Muscle layer of duodenum (tissue), 2 donors: ENCODE measurements at regions not wholly inside any gene's neighbourhood (a gene's known extent, or its start where the extent isn't known, plus 50 kb on each side); places are given as distances from the start of the nearest gene placed in this dataset.

Source experiments
- H3K27ac ChIP-seq: one replicate; pipeline ENCODE4 v1.7.0; 2013; ENCODE audit warnings: mild to moderate bottlenecking, low read length
- H3K27me3 ChIP-seq: one replicate; pipeline ENCODE4 v1.7.0; 2013; ENCODE audit warnings: low read depth, mild to moderate bottlenecking, control low read depth, low read length
- H3K36me3 ChIP-seq, 2 donors: one replicate each; pipeline ENCODE4 v1.7.0; 2013; ENCODE audit warnings: low read length in 2 of 2, control low read depth in 1 of 2, mild to moderate bottlenecking in 1 of 2; ENCODE audit not compliant: insufficient read depth in 2 of 2, control insufficient read depth in 1 of 2
- H3K4me1 ChIP-seq, 2 donors: one replicate each; pipeline ENCODE4 v1.7.0; 2013; ENCODE audit warnings: low read length in 2 of 2, mild to moderate bottlenecking in 2 of 2, control low read depth in 1 of 2, moderate library complexity in 1 of 2; ENCODE audit not compliant: insufficient read depth in 2 of 2, control insufficient read depth in 1 of 2
- H3K4me3 ChIP-seq, 2 donors: one replicate each; pipeline ENCODE4 v1.7.0; 2013; ENCODE audit warnings: low read length in 2 of 2, low read depth in 1 of 2, mild to moderate bottlenecking in 1 of 2
- H3K9me3 ChIP-seq, 2 donors: one replicate each; pipeline ENCODE4 v1.7.0; 2013; ENCODE audit warnings: low read length in 2 of 2, control low read depth in 1 of 2, mild to moderate bottlenecking in 1 of 2; ENCODE audit not compliant: control insufficient read depth in 1 of 2
- donor health status: healthy.

GRCh38 chr6:12404651-12405050, 114.5 kb downstream of the EDN1 start:
- no peak overlapping the region for H3K4me3 ChIP-seq
- H3K27ac ChIP-seq = no peak overlapping the region
- no peaks in the 10 kb centered on the region for H3K36me3 ChIP-seq
- H3K27me3 ChIP-seq = no peaks in the 10 kb centered on the region
- peaks cover 0 to 6% of the 10 kb centered on the region in 2 donors for H3K4me1 ChIP-seq
- no peaks in the 10 kb centered on the region for H3K9me3 ChIP-seq

- H3K27ac ChIP-seq = no peak overlapping the region
- H3K9me3 ChIP-seq = no peaks in the 10 kb centered on the region
- H3K4me3 ChIP-seq = no peak overlapping the region
- H3K4me1 ChIP-seq = no peaks in the 10 kb centered on the region
- H3K27me3 ChIP-seq = no peaks in the 10 kb centered on the region
- H3K36me3 ChIP-seq = no peaks in the 10 kb centered on the region
These were observed 118.6 kb downstream of the EDN1 start for GRCh38 chr6:12408752-12409151.

GRCh38 chr6:12410946-12411345, 120.8 kb downstream of the EDN1 start:
- Histone ChIP-seq H3K27me3 (no peaks in the 10 kb centered on the region), H3K27ac (no peak overlapping the region), H3K4me3 (no peak overlapping the region), H3K36me3 (no peaks in the 10 kb centered on the region), H3K4me1 (no peaks in the 10 kb centered on the region), H3K9me3 (no peaks in the 10 kb centered on the region)

- Histone ChIP-seq H3K4me3 (no peak overlapping the region), H3K36me3 (no peaks in the 10 kb centered on the region), H3K27ac (no peak overlapping the region), H3K27me3 (no peaks in the 10 kb centered on the region), H3K9me3 (peaks cover 0 to 3% of the 10 kb centered on the region in 2 donors), H3K4me1 (no peaks in the 10 kb centered on the region)
These were observed 124.0 kb downstream of the EDN1 start for GRCh38 chr6:12414096-12414675.

GRCh38 chr6:12415980-12416598, 125.9 kb downstream of the EDN1 start:
- no peaks in the 10 kb centered on the region for H3K27me3 ChIP-seq
- H3K27ac ChIP-seq = no peak overlapping the region
- H3K9me3 ChIP-seq = peaks cover 0 to 3% of the 10 kb centered on the region in 2 donors
- H3K4me1 ChIP-seq = no peaks in the 10 kb centered on the region
- no peaks in the 10 kb centered on the region for H3K36me3 ChIP-seq
- H3K4me3 ChIP-seq = no peak overlapping the region

GRCh38 chr6:12417191-12417590, 127.0 kb downstream of the EDN1 start:
- H3K4me3 ChIP-seq = no peak overlapping the region
- no peaks in the 10 kb centered on the region for H3K27me3 ChIP-seq
- H3K36me3 ChIP-seq = no peaks in the 10 kb centered on the region
- H3K4me1 ChIP-seq = peaks cover 0 to 5% of the 10 kb centered on the region in 2 donors
- H3K9me3 ChIP-seq = peaks cover 0 to 3% of the 10 kb centered on the region in 2 donors
- no peak overlapping the region for H3K27ac ChIP-seq

- H3K36me3 ChIP-seq = no peaks in the 10 kb centered on the region
- H3K4me3 ChIP-seq = no peak overlapping the region
- no peak overlapping the region for H3K27ac ChIP-seq
- H3K27me3 ChIP-seq = no peaks in the 10 kb centered on the region
- H3K9me3 ChIP-seq = peaks cover 0 to 3% of the 10 kb centered on the region in 2 donors
- peaks cover 0 to 21% of the 10 kb centered on the region in 2 donors for H3K4me1 ChIP-seq
These were observed 128.8 kb downstream of the EDN1 start for GRCh38 chr6:12418946-12419345.

GRCh38 chr6:12419631-12420272, 129.6 kb downstream of the EDN1 start:
- no peak overlapping the region for H3K27ac ChIP-seq

GRCh38 chr6:12420626-12421025, 130.5 kb downstream of the EDN1 start:
- H3K9me3 ChIP-seq = peaks cover 0 to 3% of the 10 kb centered on the region in 2 donors
- H3K4me3 ChIP-seq = no peak overlapping the region
- H3K36me3 ChIP-seq = no peaks in the 10 kb centered on the region
- H3K27ac ChIP-seq = no peak overlapping the region
- peaks cover 0 to 22% of the 10 kb centered on the region in 2 donors for H3K4me1 ChIP-seq
- H3K27me3 ChIP-seq = no peaks in the 10 kb centered on the region

More at GRCh38 chr6:12419631-12420272, 129.6 kb downstream of the EDN1 start:
- peaks cover 0 to 3% of the 10 kb centered on the region in 2 donors for H3K9me3 ChIP-seq
- H3K27me3 ChIP-seq = no peaks in the 10 kb centered on the region
- H3K36me3 ChIP-seq = no peaks in the 10 kb centered on the region
- H3K4me1 ChIP-seq = peaks cover 0 to 22% of the 10 kb centered on the region in 2 donors
- no peak overlapping the region for H3K4me3 ChIP-seq

GRCh38 chr6:12421596-12421995, 131.4 kb downstream of the EDN1 start:
- Histone ChIP-seq H3K4me1 (peaks cover 0 to 22% of the 10 kb centered on the region in 2 donors), H3K4me3 (no peak overlapping the region), H3K9me3 (peaks cover 0 to 3% of the 10 kb centered on the region in 2 donors), H3K27me3 (no peaks in the 10 kb centered on the region), H3K36me3 (no peaks in the 10 kb centered on the region), H3K27ac (no peak overlapping the region)

- H3K4me3 ChIP-seq = no peak overlapping the region
- peaks cover 0 to 3% of the 10 kb centered on the region in 2 donors for H3K9me3 ChIP-seq
- H3K4me1 ChIP-seq = peaks cover 0 to 22% of the 10 kb centered on the region in 2 donors
- H3K36me3 ChIP-seq = no peaks in the 10 kb centered on the region
- no peak overlapping the region for H3K27ac ChIP-seq
- H3K27me3 ChIP-seq = no peaks in the 10 kb centered on the region
These were observed 132.7 kb downstream of the EDN1 start for GRCh38 chr6:12422848-12423247.
